ENCODE measurements at regions not wholly inside any gene's neighbourhood (a gene's known extent, or its start where the extent isn't known, plus 50 kb on each side); places are given as distances from the start of the nearest gene placed in this dataset.
"Not testable (repeated sequence)": the region's sequence is repeated elsewhere in the genome, so short reads cannot be mapped to it uniquely, and the experiment has no call there.

DNA sequence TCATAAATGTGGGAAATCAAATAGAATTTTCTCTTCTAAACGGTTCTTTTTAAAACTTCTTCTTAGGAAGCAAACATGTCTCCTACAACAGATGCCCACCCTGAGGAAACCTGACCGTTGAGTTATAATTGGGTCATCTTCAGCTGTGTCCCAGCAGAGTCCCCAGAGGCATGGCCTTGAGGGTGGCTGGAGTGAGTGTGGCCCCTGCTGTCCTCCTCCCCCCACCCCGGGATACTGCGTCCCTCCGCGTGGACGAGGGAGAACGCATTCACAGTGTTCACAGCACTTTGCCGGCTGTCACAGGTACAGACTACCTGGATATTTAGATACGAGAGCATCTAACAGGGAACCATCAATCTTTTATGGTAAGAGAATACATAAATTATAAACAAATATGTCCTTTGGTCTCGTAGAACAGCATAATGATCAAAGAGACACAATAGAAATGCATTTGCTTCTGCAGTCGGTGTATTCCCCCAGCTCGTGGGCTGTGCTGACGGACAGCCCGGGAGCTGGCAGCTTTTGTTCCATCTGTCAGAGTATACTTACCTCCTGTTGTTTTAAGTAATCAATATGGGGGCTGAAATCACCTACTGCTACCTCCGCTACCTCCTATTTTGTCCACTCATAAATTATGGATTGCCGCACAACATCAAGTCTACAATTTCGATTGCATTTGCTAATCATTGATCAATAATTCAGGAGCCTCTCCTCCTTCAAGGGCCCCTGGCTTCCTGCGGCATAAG is 214.7 kb downstream of the IRX2 start:
- H3K4me2 ChIP-seq (ENCODE audit: low read depth, low read length, poor library complexity, severe bottlenecking) = no peak overlapping the region
- no peaks in the 10 kb centered on the region for H3K79me2 ChIP-seq (ENCODE audit: insufficient read depth, low read length)
- no peaks in the 10 kb centered on the region for H3K4me1 ChIP-seq (ENCODE audit: insufficient read depth, low read length, poor library complexity, severe bottlenecking)
- no peak overlapping the region for H3K9ac ChIP-seq (ENCODE audit: low read depth, low read length, poor library complexity, severe bottlenecking)
- TF ChIP-seq EZH2phosphoT487 (IDR thresholded peaks at IDR 0.05; ENCODE audit: borderline replicate concordance) = no peak
- TF ChIP-seq, protein P1, sequence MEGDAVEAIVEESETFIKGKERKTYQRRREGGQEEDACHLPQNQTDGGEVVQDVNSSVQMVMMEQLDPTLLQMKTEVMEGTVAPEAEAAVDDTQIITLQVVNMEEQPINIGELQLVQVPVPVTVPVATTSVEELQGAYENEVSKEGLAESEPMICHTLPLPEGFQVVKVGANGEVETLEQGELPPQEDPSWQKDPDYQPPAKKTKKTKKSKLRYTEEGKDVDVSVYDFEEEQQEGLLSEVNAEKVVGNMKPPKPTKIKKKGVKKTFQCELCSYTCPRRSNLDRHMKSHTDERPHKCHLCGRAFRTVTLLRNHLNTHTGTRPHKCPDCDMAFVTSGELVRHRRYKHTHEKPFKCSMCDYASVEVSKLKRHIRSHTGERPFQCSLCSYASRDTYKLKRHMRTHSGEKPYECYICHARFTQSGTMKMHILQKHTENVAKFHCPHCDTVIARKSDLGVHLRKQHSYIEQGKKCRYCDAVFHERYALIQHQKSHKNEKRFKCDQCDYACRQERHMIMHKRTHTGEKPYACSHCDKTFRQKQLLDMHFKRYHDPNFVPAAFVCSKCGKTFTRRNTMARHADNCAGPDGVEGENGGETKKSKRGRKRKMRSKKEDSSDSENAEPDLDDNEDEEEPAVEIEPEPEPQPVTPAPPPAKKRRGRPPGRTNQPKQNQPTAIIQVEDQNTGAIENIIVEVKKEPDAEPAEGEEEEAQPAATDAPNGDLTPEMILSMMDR (conservative IDR thresholded peaks at IDR 0.05; ENCODE audit: low read length) = no peak
- H3K4me3 ChIP-seq (ENCODE audit: low read length, poor library complexity, severe bottlenecking) = no peak overlapping the region
- peaks cover 1% of the 10 kb centered on the region; the same call in 1 of the 2 replicates for H3K9me3 ChIP-seq (ENCODE audit: insufficient read depth, low read depth, low read length)
- no peaks in the 10 kb centered on the region for H3K27me3 ChIP-seq (ENCODE audit: insufficient read depth, low read length, poor library complexity, severe bottlenecking)
- no peak overlapping the region for H2AFZ ChIP-seq (ENCODE audit: low read length)
- H3F3A ChIP-seq (ENCODE audit: low read depth) = no peaks in the 10 kb centered on the region
- H3K9me2 ChIP-seq (replicated peaks; ENCODE audit: low read depth, low read length) = no peaks in the 10 kb centered on the region
- no peaks in the 10 kb centered on the region for H4K20me1 ChIP-seq (ENCODE audit: insufficient read depth, low read length, poor library complexity, severe bottlenecking)
- no peaks in the 10 kb centered on the region for H3K36me3 ChIP-seq (ENCODE audit: insufficient read depth, low read length)

DNA sequence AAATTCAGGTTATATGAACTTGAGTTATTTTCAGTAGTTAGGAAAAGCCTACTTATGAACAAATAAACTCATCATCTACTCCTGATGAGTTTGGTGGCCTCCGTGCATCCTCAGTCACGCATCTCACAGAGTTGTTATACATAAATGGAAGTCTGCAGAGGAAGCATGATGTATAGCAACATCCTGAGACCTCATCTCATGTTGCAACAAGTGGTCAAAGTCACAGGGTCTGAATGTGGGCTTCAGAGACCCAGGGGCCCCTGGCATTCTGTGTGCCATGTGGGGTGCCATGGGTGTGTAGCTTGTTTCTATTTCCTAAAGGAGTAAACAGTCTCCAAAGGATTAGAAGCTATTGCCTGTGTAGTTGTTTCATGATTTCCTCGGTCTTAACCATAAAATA is 216.5 kb downstream of the IRX2 start:
- H3K9me2 ChIP-seq (replicated peaks; ENCODE audit: low read depth, low read length) = no peaks in the 10 kb centered on the region
- TF ChIP-seq EZH2phosphoT487 (IDR thresholded peaks at IDR 0.05; ENCODE audit: borderline replicate concordance) = no peak
- TF ChIP-seq, protein P1 (conservative IDR thresholded peaks at IDR 0.05; ENCODE audit: low read length) = no peak
- H3K36me3 ChIP-seq (ENCODE audit: insufficient read depth, low read length) = no peaks in the 10 kb centered on the region
- H3K27me3 ChIP-seq (ENCODE audit: insufficient read depth, low read length, poor library complexity, severe bottlenecking) = no peaks in the 10 kb centered on the region
- no peaks in the 10 kb centered on the region for H3F3A ChIP-seq (ENCODE audit: low read depth)
- no peaks in the 10 kb centered on the region for H4K20me1 ChIP-seq (ENCODE audit: insufficient read depth, low read length, poor library complexity, severe bottlenecking)
- H3K4me2 ChIP-seq (ENCODE audit: low read depth, low read length, poor library complexity, severe bottlenecking) = no peak overlapping the region
- peaks cover 8% of the 10 kb centered on the region; the same call in 1 of the 2 replicates for H3K9me3 ChIP-seq (ENCODE audit: insufficient read depth, low read depth, low read length)
- no peak overlapping the region for H3K4me3 ChIP-seq (ENCODE audit: low read length, poor library complexity, severe bottlenecking)
- no peaks in the 10 kb centered on the region for H3K4me1 ChIP-seq (ENCODE audit: insufficient read depth, low read length, poor library complexity, severe bottlenecking)
- no peak overlapping the region for H3K9ac ChIP-seq (ENCODE audit: low read depth, low read length, poor library complexity, severe bottlenecking)
- no peaks in the 10 kb centered on the region for H3K79me2 ChIP-seq (ENCODE audit: insufficient read depth, low read length)
- H2AFZ ChIP-seq (ENCODE audit: low read length) = no peak overlapping the region

DNA sequence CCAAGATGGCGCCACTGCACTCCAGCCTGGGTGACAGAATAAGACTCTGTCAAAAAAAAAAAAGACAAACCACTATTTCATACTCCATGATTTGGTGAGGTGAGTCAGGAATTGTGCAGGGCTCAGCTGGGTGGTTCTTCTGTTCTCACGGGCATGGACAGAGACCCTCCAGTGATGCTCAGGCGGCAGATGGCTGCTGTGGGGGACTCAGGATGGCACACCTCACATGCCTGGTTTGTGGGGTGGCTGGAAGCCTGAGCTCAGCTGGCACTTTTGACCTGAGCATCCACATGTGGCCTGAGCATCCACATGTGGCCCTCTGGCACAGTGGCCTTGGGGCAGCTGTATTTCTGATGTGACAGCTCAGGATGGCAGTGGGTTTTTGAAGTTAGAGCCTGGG is 217.2 kb downstream of the IRX2 start:
- Histone ChIP-seq H3K9me2 (replicated peaks; ENCODE audit: low read depth, low read length) (no peaks in the 10 kb centered on the region), H3K4me3 (ENCODE audit: low read length, poor library complexity, severe bottlenecking) (no peak overlapping the region), H3K4me1 (ENCODE audit: insufficient read depth, low read length, poor library complexity, severe bottlenecking) (no peaks in the 10 kb centered on the region), H3K9me3 (ENCODE audit: insufficient read depth, low read depth, low read length) (peaks cover 9% of the 10 kb centered on the region; the same call in 1 of the 2 replicates), H3K79me2 (ENCODE audit: insufficient read depth, low read length) (no peaks in the 10 kb centered on the region), H3K4me2 (ENCODE audit: low read depth, low read length, poor library complexity, severe bottlenecking) (no peak overlapping the region), H3K9ac (ENCODE audit: low read depth, low read length, poor library complexity, severe bottlenecking) (no peak overlapping the region), H3K36me3 (ENCODE audit: insufficient read depth, low read length) (no peaks in the 10 kb centered on the region), H3K27me3 (ENCODE audit: insufficient read depth, low read length, poor library complexity, severe bottlenecking) (no peaks in the 10 kb centered on the region), H4K20me1 (ENCODE audit: insufficient read depth, low read length, poor library complexity, severe bottlenecking) (no peaks in the 10 kb centered on the region), H2AFZ (ENCODE audit: low read length) (no peak overlapping the region), H3F3A (ENCODE audit: low read depth) (no peaks in the 10 kb centered on the region)
- TF ChIP-seq EZH2phosphoT487 (IDR thresholded peaks at IDR 0.05; ENCODE audit: borderline replicate concordance) = no peak
- TF ChIP-seq, protein P1 (conservative IDR thresholded peaks at IDR 0.05; ENCODE audit: low read length) = no peak

DNA sequence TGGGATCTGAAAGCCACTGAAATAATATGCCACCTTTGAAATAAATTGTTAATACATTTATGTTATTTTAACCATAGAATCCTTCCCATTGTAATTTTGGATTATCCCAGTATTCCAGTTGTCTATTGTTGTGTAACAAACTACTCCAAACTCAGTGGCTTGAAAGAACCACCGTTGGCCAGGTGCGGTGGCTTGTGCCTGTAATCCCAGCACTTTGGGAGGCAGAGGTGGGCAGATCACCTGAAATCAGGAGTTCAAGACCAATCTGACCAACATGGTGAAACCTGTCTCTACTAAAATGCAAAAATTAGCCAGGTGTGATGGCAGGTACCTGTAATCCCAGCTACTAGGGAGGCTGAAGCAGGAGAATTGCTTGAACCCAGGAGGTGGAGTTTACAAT is 217.6 kb downstream of the IRX2 start:
- H3K9me2 ChIP-seq (replicated peaks; ENCODE audit: low read depth, low read length); H3K9ac ChIP-seq (ENCODE audit: low read depth, low read length, poor library complexity, severe bottlenecking); H3F3A ChIP-seq (ENCODE audit: low read depth); H3K4me2 ChIP-seq (ENCODE audit: low read depth, low read length, poor library complexity, severe bottlenecking); H3K79me2 ChIP-seq (ENCODE audit: insufficient read depth, low read length); H3K4me3 ChIP-seq (ENCODE audit: low read length, poor library complexity, severe bottlenecking); H3K4me1 ChIP-seq (ENCODE audit: insufficient read depth, low read length, poor library complexity, severe bottlenecking); H3K36me3 ChIP-seq (ENCODE audit: insufficient read depth, low read length); H2AFZ ChIP-seq (ENCODE audit: low read length); H4K20me1 ChIP-seq (ENCODE audit: insufficient read depth, low read length, poor library complexity, severe bottlenecking); H3K27me3 ChIP-seq (ENCODE audit: insufficient read depth, low read length, poor library complexity, severe bottlenecking): not testable (repeated sequence)
- peaks cover 13% of the 10 kb centered on the region; the same call in 1 of the 2 replicates for H3K9me3 ChIP-seq (ENCODE audit: insufficient read depth, low read depth, low read length)

All from Loucy (cell line).